HG02970 (cell line): ENCODE measurements at regions not wholly inside any gene's neighbourhood (a gene's known extent, or its start where the extent isn't known, plus 50 kb on each side); places are given as distances from the start of the nearest gene placed in this dataset.

Source experiments
- ATAC-seq: cut with Tn5 transposase; IDR thresholded peaks from one replicate; pipeline ENCODE4 v1.9.1; 2021; ENCODE audit warnings: mild to moderate bottlenecking, moderate library complexity, moderate number of reproducible peaks; ENCODE audit not compliant: unreplicated experiment, low FRiP score

DNA sequence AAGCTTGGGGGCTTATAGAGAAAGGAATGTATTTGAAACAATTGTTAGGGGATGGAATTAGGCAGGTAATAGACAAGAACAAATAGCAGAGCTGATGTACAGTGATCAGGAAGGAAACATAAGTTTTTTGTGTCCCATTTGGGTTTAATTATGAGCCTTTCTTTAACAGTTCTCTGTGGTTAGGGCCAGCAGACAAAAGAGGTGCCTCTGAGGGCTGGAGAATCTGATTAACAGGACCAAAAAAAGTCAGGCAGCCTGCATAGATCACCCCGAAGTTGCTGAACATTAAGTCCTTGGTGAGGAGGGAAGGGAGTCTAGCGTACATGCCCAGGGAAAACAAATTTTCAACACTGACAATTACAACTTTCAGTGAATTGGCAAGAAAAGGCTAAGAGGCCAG is 88.6 kb upstream of the SPRED1 start:
- ATAC-seq = no peak

DNA sequence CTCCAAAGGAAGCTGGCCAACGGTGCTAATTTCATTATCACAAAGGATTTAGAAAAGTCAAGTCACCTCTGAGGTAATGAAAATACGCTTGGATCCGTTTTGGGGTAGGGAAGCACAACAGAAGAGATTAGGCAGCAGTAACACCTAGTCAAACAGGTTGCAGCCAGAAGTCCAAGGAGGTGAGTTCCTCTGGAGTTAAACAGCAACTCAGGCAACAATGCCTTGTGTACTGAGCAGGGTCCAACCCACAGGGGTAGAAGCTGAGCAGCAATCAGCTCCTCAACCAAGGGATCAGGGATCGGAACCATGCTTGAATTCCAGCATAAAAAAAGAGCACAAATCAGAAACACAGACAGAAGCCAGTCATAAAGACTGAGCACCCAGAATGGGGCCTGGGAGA is 88.1 kb upstream of the SPRED1 start:
- ATAC-seq = no peak

DNA sequence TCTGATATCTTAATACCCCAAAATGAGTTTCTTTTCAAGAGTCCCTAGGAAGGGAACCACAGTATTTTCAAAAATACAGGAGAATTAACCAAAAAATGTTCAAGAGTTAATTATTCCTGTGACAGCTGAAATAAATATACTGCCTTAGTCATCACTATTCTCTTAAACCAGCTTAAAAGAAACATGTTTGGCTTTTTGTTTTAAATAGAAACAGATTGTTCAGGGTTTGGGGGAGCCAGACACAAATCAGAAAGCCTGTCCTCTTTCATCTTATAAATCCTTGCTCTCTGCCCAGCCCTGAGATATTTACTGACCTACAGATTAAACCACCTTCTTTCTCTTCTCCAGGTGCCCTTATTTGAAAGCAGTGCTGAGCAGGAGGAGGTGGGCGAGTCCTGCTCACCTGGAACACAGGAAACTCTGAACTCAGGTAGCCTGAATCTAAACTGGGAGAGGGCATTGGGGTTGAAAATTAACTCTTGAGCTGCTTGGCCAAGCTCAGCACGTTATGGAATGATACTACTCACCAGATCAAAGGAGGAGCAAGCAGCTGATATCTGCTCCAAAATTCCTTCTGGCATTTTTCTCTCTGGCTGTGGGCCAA is 84.1 kb upstream of the SPRED1 start:
- ATAC-seq = no peak

DNA sequence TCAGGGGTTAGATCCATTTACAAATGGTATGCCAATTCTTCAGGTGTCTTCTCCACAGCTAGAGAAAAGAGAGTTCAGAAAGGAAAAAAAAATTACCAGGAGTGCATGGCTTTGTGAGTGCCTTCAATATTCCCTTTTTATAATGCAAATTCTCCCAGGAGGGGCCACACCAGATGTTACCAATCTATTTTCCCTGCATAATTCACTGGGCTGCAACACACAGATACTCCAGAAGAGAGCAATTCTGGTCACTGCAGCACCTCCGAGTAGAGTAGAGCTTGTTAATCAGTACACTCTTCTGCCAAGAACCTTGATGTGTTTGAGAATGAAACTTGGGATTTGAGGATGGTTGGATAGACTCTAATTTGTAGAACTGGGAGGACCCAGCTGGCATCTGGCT is 80.7 kb upstream of the SPRED1 start:
- ATAC-seq = no peak

DNA sequence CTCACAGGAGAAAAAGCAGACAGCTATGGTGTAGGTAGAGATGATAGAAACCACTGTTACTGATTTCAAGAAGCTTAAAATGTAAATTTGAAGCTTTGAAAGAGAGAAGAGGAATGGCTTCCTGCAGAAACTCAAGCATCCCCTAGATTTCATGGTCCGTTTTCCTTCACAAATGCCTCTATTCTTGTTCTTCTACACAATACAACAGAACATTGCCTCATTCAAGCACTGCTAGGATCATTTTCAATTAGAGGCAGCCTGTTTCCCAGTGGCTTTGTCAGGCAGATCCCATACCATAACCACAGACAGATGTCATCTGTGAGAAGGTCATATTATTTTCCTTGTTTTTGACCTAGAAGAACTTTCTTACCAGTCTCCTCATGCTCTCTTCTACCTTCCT is 77.9 kb upstream of the SPRED1 start:
- ATAC-seq = no peak

DNA sequence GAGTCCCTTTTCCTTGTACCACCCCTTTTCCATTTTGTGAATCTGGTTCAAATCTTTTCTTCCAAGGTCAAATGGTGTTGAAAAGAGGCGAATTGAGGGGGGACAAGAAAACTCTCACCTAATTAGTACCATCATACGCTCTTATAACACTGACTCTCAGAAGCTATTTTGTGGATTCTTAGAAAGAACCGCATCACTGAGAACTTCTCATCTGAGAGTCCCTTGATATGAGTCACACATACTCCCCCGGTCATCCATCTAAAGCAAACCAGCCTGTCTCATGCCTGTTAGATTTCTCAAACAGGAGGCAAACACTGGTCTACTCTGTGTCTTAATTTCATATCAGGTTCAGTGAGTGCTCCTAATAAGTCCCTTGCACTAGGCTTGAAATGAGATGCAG is 76.5 kb upstream of the SPRED1 start:
- no peak for ATAC-seq

DNA sequence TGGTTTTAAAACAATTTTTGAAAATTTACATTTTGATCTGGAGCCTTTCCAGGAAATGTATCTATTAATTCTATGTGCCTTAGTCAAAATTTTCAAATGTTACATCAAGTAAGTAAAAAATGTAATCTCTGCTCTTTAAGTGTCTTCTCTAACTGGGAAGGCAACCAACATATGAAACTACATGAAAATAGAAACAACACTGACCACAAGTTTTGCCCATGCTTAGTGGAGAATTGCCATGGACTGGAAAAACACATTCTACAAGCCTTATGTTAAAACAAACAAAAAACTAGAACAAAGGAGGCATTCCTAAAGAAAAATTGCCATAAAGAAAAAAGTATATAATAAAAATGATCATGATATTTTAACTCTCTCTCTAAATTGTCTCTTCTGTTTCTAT is 75.9 kb upstream of the SPRED1 start:
- no peak for ATAC-seq

DNA sequence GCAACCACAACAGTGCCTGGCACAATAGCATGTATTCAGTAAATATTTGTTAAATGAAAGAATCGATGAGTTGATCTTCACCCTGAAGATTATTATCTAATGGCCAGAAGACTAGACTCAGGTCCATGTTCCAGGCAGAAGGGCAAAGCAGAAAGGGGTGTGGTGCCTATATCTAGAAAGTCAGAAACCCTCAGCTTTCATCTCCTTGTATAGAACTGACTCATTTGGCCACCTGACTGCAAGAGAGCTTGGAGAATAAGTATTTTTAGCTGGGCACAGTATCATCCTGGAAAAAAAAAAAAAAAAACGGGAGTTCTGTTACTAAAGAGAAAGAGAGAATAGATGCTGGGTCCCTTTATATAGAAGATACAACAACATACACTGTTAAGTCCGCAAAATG is 69.7 kb upstream of the SPRED1 start:
- no peak for ATAC-seq

DNA sequence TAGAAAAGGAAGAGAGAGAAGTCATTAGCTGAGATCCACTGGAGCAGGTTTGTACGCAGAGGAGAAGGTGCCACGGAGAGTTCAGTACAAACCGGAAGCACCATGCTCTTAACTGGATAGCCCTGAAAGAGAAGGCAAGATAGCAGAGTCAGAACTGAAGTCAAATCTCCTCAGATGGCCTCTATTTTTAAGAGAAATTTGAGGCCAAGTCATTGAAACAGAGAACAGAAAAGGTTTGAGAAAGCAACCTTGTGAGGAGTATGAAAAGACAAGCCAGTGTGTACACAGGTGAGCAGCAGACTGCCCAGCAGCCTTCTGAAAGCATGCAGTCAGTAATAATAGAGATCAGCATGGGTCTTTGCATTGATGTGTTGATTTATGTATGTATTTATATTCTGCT is 66.1 kb upstream of the SPRED1 start:
- no peak for ATAC-seq

DNA sequence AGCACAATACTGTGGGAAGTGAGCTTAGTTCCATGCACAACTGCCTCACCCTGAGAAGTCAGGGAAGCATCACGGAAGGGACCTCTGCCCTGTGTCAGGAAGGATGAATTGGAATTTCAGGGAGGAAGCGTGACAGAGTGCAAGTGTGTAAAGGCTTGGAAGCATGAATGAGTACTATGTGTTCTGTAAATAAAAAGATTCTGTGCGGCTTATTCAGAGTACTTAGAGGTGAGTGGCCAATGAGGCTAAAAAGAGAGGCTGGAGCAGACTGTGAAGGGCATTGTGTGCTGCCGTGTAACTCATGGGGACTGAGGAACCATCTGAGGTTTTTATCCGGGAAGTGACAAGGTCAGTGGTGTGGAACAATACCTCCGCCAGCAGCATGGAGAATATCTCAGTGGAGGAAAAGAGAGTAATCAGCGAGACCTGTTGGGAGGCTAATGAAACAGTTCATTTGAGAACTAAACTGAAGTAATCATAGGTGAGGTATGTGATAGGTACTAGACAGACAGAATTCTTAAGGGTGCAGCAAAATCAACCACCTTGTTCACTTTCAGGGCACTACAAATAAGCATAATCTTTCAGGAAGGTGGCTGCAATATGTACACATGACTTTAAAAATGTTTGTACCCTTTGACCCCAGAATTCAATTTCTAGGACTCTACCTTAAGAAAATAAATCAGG is 64.9 kb upstream of the SPRED1 start:
- no peak for ATAC-seq

DNA sequence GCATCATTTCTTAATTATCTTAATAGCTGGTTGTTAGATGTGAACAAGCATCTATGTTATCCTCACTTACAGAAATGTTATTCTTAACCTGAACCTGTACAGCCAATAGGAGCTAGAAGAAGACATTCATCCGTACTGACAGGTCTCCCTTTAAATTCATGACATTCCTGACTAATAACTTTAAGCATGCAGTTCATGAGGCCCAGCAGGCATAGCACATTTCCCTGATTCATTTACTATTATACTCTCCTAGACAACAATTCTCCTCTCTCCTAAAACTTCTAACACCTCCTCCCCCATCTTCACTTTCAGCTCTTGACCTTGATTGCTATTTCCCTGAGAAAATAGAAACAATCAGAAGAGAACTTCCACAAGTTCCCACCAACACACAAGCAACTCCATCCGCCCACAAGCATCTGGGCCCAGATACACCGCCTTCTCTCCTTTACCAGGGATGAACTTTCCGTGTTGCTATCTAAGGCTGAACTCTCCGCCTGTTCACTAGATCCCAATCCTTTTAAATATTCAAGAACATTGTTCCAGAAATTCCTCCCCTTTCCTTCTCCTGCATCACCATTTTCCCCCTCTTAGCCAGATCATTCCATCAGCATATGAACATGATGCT is 62.9 kb upstream of the SPRED1 start:
- ATAC-seq = no peak

DNA sequence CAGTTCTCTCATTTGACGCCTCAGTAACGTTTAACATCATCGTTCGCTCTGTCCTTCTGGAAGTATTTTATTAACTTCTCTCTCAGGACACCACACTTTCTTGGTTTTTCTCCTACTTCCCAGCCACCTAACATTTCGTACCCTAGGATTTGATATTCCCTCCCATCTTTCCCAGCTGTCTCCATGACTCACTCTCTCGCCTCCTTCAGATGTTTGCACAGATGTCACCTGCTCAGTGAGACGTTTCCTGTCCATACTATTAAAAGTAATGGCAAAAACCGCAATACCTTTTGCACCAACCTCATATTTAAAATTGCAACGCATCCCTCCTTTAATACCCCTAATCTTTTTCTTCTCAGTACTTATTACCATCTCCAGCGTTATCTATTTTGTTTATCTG is 62.1 kb upstream of the SPRED1 start:
- ATAC-seq = no peak

DNA sequence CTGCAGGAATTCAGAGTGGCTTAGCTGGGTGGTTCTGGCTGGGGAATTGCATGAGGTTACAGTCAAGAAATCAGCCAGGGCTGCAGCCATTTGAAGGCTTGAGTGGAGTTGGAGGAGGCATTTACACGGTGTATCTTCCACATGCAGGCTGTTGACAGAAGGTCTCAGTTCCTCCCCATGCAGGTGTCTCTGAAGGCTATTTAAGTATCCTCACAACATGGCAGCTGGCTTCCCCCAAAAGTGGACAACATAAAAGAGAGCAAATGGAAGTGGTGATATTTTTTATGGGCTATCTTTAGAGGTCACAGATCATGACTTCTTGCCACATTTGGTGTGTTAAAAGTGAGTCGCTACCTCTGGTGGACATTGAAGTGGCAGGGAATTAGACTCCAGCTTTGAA is 60.1 kb upstream of the SPRED1 start:
- ATAC-seq = no peak

DNA sequence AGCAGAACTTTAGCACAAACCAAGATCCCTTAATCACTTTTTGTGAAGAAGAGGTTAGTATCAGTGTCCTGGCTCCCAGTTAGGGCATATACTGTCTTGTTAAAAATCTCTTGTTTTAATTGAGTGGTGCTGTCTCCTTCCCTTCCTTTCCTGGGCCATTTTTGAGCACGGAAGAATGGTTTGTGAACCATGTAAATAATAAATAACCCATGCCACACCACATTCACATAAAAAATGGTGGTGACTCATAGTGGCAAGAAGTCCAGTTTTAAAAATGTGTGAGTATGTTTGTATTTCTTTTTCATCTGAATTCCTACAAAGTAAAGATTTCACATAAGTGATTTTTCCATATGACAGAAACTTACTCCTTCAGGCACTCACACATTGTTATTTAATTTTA is 59.1 kb upstream of the SPRED1 start:
- ATAC-seq = no peak

DNA sequence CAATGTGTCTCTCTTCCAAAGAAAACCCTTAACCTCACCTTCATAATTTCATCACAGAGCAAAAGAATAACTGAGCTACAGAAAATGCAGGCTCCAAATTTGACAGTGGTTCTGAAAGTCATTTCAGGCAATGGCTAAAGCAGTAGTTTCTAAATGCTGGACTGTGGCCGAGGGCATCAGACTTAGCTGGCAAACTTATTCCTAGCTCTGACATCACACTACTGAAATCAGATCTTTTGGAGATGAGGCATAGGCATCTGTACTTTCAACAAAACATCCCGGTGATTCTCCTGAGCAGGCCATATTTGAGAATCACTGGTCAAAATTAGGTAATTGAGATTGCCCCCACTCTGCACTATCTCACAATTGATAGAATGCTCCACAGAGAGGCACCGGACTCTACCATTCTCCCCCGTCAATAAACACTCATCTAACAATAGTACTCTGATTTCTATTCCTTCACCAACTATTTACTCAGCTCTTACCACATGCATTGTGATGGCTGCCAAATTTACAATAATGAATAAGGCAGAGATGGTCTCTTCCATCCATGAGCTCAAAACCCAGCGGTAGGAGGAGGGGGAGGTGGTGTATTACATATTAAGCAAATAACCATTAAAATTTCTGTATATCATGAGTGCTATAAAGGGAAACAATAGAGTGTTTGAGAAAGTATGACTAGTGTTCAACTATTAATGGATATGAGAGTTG is 57.3 kb upstream of the SPRED1 start:
- ATAC-seq = no peak

DNA sequence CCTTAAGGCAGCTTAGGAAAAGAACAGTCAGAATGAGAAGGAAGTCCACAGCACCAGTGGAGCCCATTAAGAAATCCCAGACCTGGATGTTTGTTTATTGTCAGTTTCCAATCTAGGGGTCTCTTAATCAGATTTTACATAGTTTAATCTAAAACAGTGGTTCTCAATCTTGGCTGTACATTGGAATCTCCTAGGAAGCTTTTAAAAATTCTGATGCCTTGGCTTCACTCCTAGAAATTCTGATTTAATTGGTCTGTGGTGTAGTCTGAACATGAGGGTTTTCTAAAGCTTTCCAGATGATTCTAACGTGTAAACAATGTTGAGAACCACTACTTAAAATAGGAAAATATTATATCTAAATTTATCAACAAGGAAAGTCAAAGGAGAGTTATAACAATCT is 56.6 kb upstream of the SPRED1 start:
- no peak for ATAC-seq

DNA sequence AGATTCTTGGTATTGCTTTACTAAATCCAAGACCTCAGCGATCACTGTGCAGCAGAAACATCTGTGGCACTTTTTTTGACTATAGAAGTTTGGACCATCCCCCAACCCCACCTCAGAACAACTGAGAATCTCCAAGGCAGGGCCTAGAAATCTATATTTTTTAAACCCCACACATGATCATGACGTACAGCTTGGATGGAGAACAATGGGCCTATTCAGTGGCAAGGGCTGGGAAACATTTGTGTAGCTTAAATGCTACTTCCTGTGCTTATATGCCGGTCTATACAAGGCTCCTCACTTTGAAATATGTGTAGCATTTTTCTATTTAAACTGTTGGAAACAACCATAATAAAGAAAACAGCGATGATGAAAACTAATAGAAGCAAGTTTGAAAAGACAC is 55.1 kb upstream of the SPRED1 start:
- ATAC-seq = no peak

DNA sequence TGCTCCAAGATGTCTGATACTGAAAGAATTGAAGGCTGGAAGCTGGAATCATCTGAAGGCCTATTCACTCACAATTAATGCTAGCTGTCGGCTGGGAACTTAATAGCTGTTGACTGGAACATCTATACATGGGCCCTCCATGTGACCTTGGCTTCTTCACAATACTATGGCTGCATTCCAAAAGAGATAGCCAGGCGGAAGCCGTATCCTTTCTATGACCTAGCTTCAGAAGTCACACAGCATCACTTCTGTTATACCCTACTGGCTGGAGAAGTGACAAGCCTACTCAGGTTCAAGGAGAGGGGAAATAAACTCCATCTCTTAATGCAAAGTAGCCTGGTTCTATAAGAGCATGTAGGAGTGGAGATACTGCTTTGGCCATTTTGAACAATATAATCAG is 50.9 kb upstream of the SPRED1 start:
- ATAC-seq = no peak

DNA sequence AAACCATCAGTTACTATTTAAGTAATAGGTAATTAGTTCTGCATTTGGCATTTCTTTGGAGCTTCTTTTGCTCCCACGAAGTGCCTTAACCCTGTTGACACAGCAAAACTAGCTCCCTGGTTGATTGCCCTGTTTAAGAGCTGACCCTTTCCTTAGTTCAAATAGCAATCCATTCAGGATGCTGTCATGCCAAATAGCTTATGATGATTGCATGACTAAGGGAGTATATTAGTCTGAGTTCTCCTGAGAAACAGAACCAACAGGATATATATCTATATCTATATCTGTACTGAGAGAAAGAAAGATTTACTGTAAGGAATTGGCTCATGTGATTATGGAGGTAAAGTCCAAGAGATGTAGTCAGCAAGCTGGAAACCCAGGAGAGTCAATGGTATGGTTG is 50.3 kb upstream of the SPRED1 start:
- no peak for ATAC-seq
